HG03460 (cell line): ENCODE measurements at regions not wholly inside any gene's neighbourhood (a gene's known extent, or its start where the extent isn't known, plus 50 kb on each side); places are given as distances from the start of the nearest gene placed in this dataset.

Experiments used
- ATAC-seq: cut with Tn5 transposase; IDR thresholded peaks from one replicate; pipeline ENCODE4 v1.9.1; 2021; ENCODE audit not compliant: unreplicated experiment

DNA sequence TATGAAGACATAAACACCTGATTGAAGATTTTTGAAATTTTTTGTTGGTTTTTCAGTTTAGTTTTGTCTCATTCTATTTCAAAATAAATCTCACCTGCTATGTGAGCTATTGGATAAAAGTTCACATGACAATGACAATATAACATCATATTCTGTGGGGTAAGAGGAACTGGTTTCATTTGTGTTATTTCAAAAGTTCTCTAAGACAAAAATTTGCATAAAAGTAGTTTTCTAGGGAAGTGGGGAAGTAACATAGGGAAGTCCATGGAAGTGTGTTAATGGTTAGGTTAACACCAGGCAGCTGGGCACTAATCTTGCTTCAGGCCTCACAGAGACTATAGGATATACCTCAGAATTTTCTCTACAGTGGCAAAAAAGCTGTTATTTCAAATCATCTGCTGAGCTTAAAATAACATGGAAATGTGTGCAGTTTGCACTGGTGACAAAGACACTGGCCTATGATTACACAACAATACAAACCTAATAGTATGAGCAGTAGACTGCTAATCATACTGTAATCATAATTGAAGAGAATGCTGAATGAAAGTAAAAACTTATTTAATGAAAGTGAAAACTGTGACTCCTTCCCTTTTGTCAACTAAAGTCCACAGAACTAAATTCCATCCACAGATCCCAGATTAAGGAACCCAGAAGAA, 710.6 kb upstream of the TMEM132C start:
- ATAC-seq, result no peak

DNA sequence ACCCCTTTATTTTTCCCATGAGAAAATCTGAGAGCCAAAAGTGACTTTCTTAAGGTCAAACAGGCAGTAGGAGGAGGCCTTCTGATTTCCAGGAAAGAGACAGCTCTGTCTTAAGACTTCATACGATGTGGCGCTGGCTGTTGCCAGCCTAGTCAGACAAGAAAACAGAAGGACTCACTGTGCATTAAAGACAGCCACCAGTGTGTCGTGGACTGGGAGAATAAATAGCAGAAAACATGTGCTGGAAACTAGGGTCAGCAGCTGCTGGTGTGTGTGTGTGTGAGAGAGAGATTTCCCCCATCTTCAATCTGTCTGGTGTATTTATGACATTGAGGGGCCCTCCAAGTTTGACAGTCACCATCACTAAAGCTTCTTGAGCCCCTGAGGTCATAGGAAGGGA, 708.6 kb upstream of the TMEM132C start:
- ATAC-seq, result no peak

- ATAC-seq, result peak; percentile 91
Measured at GRCh38 chr12:127559349-127560040, 707.5 kb upstream of the TMEM132C start.

DNA sequence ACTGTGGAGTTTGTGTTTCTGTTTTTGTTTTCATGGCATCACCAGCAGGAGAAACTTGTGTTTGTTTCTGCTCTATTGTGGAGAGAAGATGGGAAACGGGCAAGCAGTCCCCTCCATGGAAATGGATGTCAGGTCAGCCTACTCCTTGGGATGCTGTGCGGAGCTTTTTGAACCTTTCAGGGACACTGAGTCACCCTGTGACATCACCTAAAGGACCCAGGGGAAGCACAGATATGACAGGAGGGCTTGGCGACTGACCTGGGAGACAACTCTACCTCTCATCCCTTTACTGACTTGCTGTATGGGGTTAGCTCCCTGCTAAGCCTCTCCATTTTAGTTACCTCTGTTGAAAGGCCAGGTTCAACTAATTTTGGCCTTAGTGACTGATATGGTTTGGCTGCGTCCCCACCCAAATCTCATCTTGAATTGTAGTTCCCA, 706.9 kb upstream of the TMEM132C start:
- ATAC-seq, result no peak

DNA sequence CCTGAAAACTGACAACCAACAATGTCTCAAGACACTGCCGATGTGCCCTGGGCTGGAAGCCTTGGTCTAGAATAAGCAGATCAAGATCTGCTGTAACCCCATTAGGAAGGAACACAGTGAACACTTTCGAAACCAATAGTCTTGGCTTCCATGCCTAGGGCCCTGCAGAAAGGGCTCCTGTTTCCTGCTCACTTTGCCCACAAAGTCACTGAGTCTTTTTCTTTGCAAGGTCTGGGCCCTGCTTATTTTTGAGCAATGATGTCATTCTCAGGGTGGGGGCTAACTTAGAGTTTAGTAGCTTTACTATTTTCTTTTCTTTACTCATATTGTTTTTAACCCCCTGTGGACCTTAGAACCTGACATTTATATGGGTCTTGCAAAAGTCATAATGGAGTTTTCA, 704.2 kb upstream of the TMEM132C start:
- ATAC-seq, result no peak

DNA sequence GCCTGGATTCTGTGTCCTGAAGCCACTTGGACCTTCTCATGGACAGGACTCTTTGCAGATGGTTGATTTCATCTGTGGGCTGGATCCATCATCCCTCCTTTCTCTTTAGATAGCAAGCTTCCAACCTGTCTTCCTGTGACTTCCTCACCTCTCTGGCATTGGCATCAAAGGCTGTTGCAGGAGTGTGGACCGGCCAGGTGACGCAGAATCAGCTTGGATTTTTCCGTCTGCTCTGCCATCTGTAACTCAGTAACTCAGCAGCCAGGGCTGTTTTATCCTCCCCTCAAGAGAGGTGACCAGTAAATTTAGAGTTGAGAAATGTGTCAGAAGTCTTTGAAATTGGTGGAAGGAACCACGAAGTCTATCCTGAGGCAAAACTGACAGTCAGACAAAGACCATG, 701.7 kb upstream of the TMEM132C start:
- no peak for ATAC-seq

- no peak for ATAC-seq
Measured at GRCh38 chr12:127567531-127567930, 699.4 kb upstream of the TMEM132C start.

DNA sequence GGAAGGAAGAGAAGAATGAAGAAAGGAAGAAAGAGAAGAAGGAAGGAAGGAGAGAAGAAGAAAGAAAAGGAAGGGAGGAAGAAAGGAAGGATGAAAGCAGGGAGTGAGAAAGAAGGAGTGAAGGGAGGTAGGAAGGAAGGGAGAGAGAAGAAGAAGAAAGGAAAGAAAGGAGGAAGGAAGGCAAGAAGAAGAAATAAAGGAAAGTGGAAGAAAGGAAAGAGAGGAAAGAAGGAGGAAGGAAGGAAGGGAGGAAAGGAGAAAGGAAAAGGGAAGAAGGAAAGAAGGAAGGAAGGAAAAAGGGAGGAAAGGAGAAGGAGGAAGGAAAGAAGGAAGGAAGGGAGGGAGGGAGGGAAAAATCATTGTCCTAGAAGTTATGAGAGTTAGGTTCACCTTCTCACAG, 696.6 kb upstream of the TMEM132C start:
- no peak for ATAC-seq

DNA sequence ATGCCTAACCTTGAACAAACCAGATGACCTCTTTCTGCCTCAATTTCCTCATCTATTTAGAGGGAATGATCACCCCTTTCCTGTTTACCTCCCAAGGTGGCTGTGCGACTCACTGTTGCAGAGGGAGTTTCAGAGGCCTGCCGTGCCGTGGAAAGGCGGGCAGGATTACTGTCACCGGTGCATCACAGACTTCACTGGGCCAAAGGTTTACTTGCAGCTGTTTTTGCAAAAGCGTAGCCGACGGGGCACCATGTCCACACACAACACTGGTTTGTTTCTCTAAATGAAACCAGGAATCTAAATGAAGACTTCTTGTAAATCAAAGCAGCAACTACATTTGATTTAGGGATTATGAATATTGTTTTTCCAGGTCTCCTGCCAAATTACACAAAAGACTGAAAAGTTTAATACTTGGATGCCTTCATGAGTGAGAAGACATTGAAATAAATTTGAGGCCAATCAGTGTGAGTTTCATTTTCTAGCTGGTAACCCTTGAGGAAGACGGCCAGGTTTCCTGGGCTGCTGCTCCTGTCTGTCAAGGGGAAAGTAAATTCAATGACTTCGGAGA, 696.1 kb upstream of the TMEM132C start:
- no peak for ATAC-seq

DNA sequence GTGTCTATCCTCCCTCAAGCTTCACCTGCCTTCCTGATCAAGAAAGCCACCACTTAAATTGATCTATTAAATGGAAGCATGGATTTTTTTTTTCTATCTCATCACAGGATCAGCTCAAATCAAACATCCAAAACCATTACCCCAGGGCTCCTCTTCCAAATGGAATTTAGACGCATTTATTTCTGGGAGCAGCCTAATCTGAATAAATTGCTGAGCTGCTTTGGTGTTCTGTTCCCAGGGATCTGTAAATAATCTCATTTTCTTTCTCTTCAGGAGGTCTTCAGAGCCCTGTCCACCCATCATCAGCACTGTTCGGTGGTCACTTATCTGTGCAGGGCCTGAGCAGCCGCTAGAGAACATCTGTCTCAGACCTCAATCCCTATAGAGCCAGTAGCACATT, 695.4 kb upstream of the TMEM132C start:
- no peak for ATAC-seq

GRCh38 chr12:127579446-127579845, 687.5 kb upstream of the TMEM132C start:
- ATAC-seq, result no peak

GRCh38 chr12:127582074-127582473, 684.9 kb upstream of the TMEM132C start:
- no peak for ATAC-seq

GRCh38 chr12:127583041-127583440, 683.9 kb upstream of the TMEM132C start:
- ATAC-seq, result no peak

- no peak for ATAC-seq
Measured at GRCh38 chr12:127588249-127588648, 678.7 kb upstream of the TMEM132C start.

- no peak for ATAC-seq
Measured at GRCh38 chr12:127589541-127589940, 677.4 kb upstream of the TMEM132C start.

- no peak for ATAC-seq
Measured at GRCh38 chr12:127590868-127591267, 676.1 kb upstream of the TMEM132C start.

DNA sequence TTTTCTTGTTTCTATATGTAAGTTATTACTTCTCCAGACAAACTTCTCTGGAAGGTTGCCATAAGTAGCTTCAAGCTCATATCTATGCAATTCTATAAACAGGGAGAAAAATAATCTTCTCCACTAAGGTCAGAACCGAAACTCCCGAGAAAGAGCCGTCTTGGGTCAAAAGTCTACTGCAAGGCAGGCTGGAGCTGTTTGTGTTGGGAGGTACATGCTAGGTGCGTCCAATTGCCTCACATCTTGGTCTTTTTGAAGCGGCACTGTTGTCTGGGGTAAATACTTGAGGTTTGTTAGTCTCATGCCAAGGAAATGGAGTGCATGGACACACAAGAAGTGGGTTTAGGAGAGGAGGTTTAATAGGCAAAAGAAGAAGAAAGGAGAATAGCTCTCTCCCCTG, 674.7 kb upstream of the TMEM132C start:
- ATAC-seq, result no peak

- no peak for ATAC-seq
Measured at GRCh38 chr12:127594351-127594970, 672.5 kb upstream of the TMEM132C start.

DNA sequence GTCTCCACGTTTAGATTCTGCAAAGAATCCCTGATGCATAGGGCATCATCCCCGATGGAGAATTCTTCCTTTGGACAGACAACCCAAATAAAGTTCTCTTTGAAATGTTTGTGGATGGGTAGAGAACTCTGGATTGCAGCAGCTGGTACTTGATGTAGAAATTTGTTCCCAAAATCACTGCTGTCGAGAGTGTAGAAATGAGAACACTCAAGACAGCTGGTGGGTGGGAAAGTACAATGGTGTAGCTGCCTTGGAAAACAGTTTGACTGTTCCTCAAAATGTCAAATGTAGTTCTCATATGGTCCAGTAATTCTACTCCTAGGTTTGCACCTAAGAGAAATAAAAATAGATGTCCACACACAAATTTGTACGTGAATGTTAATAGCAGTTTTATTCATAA, 671.5 kb upstream of the TMEM132C start:
- no peak for ATAC-seq

- no peak for ATAC-seq
Measured at GRCh38 chr12:127596891-127597290, 670.1 kb upstream of the TMEM132C start.

DNA sequence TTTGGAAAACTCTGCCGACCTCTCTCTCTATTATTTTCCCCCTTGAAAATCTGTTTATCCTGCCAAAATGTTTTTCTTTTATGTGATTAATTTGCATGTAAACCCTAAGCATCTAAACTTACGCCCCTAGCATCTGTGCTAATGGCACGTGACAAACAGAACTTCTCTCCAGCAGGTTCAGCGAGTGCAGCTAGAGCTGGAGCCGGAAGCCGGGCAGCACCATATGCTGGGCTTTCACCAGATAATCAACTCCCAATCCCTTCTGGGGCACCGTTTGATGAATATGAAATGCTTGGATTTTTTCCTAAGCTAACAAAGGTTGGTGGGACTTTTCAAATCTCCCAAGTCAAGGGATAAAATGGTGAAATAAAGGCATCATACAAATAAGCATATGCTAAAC, 667.5 kb upstream of the TMEM132C start:
- ATAC-seq, result no peak

GRCh38 chr12:127600211-127600610, 666.8 kb upstream of the TMEM132C start:
- ATAC-seq, result no peak
